Vagina (tissue), 2 donors: ENCODE measurements at regions not wholly inside any gene's neighbourhood (a gene's known extent, or its start where the extent isn't known, plus 50 kb on each side); places are given as distances from the start of the nearest gene placed in this dataset.

ENCODE experiments used
- POLR2A ChIP-seq, 2 donors: fragments of 450-650 bp; IDR thresholded peaks; one replicate each; pipeline ENCODE4 v1.6.1; 2017; ENCODE audit warnings: antibody characterized with exemption in 2 of 2, mild to moderate bottlenecking in 2 of 2, moderate library complexity in 2 of 2
- POLR2AphosphoS5 ChIP-seq, 2 donors: sonication (generic); formaldehyde crosslinking; IDR thresholded peaks; one replicate each; pipeline ENCODE4 v1.9.0; 2017; ENCODE audit warnings: antibody characterized with exemption in 2 of 2, mild to moderate bottlenecking in 2 of 2, low read depth in 1 of 2; ENCODE audit not compliant: insufficient read depth in 1 of 2
- TF ChIP-seq, protein P1 (sequence below), 3 experiments: fragments of 450-650 bp in 2 of 3; fragments of 200-600 bp in 1 of 3; sonication (generic) in 1 of 3; IDR thresholded peaks; one replicate each; pipeline ENCODE4 v1.5.1; 2017 to 2019; ENCODE audit warnings: antibody characterized with exemption in 3 of 3, mild to moderate bottlenecking in 2 of 3, moderate library complexity in 2 of 3

DNA sequence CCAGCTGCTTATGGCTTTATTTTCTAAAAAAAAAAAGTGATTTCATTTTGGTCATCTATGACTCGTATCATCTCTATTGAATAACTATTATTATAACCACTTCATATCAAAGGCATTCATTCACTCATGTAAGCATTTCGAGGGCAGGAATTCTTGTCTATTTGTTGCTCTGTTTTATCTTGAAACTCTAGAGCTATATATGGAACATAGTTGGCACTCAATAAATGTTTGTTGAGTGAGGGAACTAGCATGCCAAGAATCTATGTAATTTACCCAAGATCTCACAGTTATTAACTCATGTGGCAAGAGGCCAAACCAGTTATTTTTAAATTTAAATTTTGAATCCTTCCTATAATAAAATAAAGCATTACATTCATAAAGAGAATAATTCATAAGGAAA, 470.1 kb downstream of the TMX3 start:
- TF ChIP-seq, protein P1, sequence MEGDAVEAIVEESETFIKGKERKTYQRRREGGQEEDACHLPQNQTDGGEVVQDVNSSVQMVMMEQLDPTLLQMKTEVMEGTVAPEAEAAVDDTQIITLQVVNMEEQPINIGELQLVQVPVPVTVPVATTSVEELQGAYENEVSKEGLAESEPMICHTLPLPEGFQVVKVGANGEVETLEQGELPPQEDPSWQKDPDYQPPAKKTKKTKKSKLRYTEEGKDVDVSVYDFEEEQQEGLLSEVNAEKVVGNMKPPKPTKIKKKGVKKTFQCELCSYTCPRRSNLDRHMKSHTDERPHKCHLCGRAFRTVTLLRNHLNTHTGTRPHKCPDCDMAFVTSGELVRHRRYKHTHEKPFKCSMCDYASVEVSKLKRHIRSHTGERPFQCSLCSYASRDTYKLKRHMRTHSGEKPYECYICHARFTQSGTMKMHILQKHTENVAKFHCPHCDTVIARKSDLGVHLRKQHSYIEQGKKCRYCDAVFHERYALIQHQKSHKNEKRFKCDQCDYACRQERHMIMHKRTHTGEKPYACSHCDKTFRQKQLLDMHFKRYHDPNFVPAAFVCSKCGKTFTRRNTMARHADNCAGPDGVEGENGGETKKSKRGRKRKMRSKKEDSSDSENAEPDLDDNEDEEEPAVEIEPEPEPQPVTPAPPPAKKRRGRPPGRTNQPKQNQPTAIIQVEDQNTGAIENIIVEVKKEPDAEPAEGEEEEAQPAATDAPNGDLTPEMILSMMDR (IDR thresholded peaks at IDR 0.05): no peak
- no peak for TF ChIP-seq POLR2AphosphoS5 (IDR thresholded peaks at IDR 0.05; ENCODE audit: insufficient read depth in 1 of 2, low read depth in 1 of 2)
- no peak for TF ChIP-seq POLR2A (IDR thresholded peaks at IDR 0.05)
